Neural progenitor cell (in vitro differentiated cells): ENCODE measurements at regions not wholly inside any gene's neighbourhood (a gene's known extent, or its start where the extent isn't known, plus 50 kb on each side); places are given as distances from the start of the nearest gene placed in this dataset.

ENCODE experiments used
- DNase-seq: peaks from one replicate; pipeline ENCODE4 v3.0.0-alpha.2; 2016; ENCODE audit warnings: low spot score
- H2AFZ ChIP-seq: fragments of 200-600 bp; sonication (generic); replicated peaks from 2 replicates; pipeline ENCODE4 v1.6.1; 2016; ENCODE audit warnings: antibody characterized with exemption
- H3F3A ChIP-seq: fragments of 200-600 bp; sonication (generic); 2 replicates; pipeline ENCODE4 v1.6.1; 2016; ENCODE audit warnings: antibody characterized with exemption, low read depth
- H3K27ac ChIP-seq: fragments of 200-600 bp; sonication (generic); 2 replicates; pipeline ENCODE4 v1.5.1; 2016; ENCODE audit warnings: mild to moderate bottlenecking
- H3K27me3 ChIP-seq: fragments of 200-600 bp; sonication (generic); 2 replicates; pipeline ENCODE4 v1.6.1; 2016; ENCODE audit warnings: mild to moderate bottlenecking, moderate library complexity
- H3K36me3 ChIP-seq: fragments of 200-600 bp; sonication (generic); 2 replicates; pipeline ENCODE4 v1.5.1; 2016
- H3K4me1 ChIP-seq: fragments of 200-600 bp; sonication (generic); 2 replicates; pipeline ENCODE4 v1.6.1; 2016; ENCODE audit warnings: mixed run types
- H3K4me2 ChIP-seq: fragments of 200-600 bp; sonication (generic); 2 replicates; pipeline ENCODE4 v1.6.1; 2016
- H3K4me3 ChIP-seq: fragments of 200-600 bp; sonication (generic); 2 replicates; pipeline ENCODE4 v1.5.1; 2016
- H3K79me2 ChIP-seq: fragments of 200-600 bp; sonication (generic); 2 replicates; pipeline ENCODE4 v1.6.1; 2016; ENCODE audit warnings: low read depth
- H3K9ac ChIP-seq: fragments of 200-600 bp; sonication (generic); 2 replicates; pipeline ENCODE4 v1.6.1; 2016
- H3K9me3 ChIP-seq: fragments of 200-600 bp; sonication (generic); 2 replicates; pipeline ENCODE4 v1.5.1; 2016; ENCODE audit warnings: low read depth
- H4K20me1 ChIP-seq: fragments of 200-600 bp; sonication (generic); 2 replicates; pipeline ENCODE4 v1.6.1; 2016; ENCODE audit warnings: low read depth
- H3K27ac Mint-ChIP-seq: 3 replicates; pipeline ENCODE4 v1.8.0; 2021; ENCODE audit warnings: mixed read lengths
- H3K27me3 Mint-ChIP-seq: 2 replicates; pipeline ENCODE4 v1.8.0; 2022; ENCODE audit warnings: low read depth, mild to moderate bottlenecking, inconsistent platforms, moderate library complexity, mixed read lengths; ENCODE audit not compliant: insufficient read depth
- H3K36me3 Mint-ChIP-seq: 3 replicates; pipeline ENCODE4 v1.8.0; 2021; ENCODE audit warnings: mixed read lengths
- H3K4me1 Mint-ChIP-seq: 3 replicates; pipeline ENCODE4 v1.8.0; 2021; ENCODE audit warnings: mixed read lengths
- H3K4me3 Mint-ChIP-seq: 3 replicates; pipeline ENCODE4 v1.8.0; 2021; ENCODE audit warnings: mild to moderate bottlenecking, moderate library complexity, mixed read lengths
- H3K9me3 Mint-ChIP-seq: 3 replicates; pipeline ENCODE4 v1.8.0; 2020; ENCODE audit warnings: mixed read lengths
- EZH2 ChIP-seq: fragments of 200-600 bp; sonication (generic); IDR thresholded peaks from 2 replicates; pipeline ENCODE4 v1.6.1; 2017; ENCODE audit warnings: antibody characterized with exemption, mild to moderate bottlenecking, moderate library complexity
- EZH2phosphoT487 ChIP-seq: fragments of 200-600 bp; sonication (generic); IDR thresholded peaks from 2 replicates; pipeline ENCODE4 v1.6.1; 2017; ENCODE audit warnings: antibody characterized with exemption
- TF ChIP-seq, protein P1 (sequence below): fragments of 200-600 bp; sonication (generic); IDR thresholded peaks from 2 replicates; pipeline ENCODE4 v1.5.1; 2017; ENCODE audit warnings: antibody characterized with exemption, mild to moderate bottlenecking

DNA sequence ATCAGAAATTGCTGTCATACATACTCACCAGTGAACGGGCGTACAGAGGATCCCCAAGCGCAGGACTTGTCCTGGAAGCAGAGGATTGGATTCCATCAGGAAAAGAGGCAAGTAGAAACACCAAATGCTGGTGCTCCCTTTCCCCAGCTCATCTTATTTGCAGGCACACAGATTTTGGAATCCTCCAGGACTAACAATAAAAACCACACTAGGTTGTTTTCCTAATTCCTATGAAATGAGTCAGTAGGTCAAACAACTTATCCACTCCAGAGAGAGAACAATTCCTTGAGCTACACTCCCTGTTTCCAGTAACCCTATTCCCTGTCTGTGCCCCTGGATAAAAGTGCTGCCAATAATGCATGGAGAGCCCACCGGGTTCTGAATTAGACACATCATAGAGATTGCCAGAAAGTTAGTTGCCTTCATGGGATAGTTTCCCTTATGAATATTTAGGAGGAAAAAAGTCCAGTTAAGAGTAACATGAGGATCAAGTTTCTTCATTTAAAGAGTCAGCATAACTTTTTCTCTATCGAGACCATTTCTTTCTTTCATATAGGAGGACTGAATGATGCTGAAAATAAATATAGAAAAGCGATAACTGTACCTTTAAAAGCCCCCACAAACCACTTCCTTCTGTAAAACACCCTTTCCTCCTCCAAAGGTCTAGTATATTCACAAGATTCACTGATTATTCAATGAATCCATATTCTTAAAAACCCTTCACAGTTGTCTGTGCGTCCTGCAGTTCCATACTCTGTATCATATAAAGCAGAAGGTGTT lies 178.3 kb upstream of the KLF14 start:
- H3K4me3 ChIP-seq: no peak overlapping the region
- no peaks in the 10 kb centered on the region for H4K20me1 ChIP-seq
- H3K9me3 ChIP-seq: no peaks in the 10 kb centered on the region
- H3K9me3 Mint-ChIP-seq: no peaks in the 10 kb centered on the region
- no peak overlapping the region for H3K4me3 Mint-ChIP-seq
- peaks cover 27% of the 10 kb centered on the region for H3K4me1 ChIP-seq
- TF ChIP-seq EZH2phosphoT487 (no peak), EZH2 (no peak)
- TF ChIP-seq, protein P1, sequence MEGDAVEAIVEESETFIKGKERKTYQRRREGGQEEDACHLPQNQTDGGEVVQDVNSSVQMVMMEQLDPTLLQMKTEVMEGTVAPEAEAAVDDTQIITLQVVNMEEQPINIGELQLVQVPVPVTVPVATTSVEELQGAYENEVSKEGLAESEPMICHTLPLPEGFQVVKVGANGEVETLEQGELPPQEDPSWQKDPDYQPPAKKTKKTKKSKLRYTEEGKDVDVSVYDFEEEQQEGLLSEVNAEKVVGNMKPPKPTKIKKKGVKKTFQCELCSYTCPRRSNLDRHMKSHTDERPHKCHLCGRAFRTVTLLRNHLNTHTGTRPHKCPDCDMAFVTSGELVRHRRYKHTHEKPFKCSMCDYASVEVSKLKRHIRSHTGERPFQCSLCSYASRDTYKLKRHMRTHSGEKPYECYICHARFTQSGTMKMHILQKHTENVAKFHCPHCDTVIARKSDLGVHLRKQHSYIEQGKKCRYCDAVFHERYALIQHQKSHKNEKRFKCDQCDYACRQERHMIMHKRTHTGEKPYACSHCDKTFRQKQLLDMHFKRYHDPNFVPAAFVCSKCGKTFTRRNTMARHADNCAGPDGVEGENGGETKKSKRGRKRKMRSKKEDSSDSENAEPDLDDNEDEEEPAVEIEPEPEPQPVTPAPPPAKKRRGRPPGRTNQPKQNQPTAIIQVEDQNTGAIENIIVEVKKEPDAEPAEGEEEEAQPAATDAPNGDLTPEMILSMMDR: no peak
- H3K36me3 Mint-ChIP-seq: no peaks in the 10 kb centered on the region
- H3K79me2 ChIP-seq: no peaks in the 10 kb centered on the region
- DNase-seq: no peak
- peaks cover 43% of the 10 kb centered on the region for H3K4me1 Mint-ChIP-seq
- peaks cover 31% of the 10 kb centered on the region for H3K27me3 Mint-ChIP-seq
- no peak overlapping the region for H2AFZ ChIP-seq
- peaks cover 46% of the 10 kb centered on the region for H3K27me3 ChIP-seq
- no peaks in the 10 kb centered on the region for H3F3A ChIP-seq
- H3K9ac ChIP-seq: no peak overlapping the region
- H3K27ac ChIP-seq: no peak overlapping the region
- H3K4me2 ChIP-seq: no peak overlapping the region
- no peak overlapping the region for H3K27ac Mint-ChIP-seq
- no peaks in the 10 kb centered on the region for H3K36me3 ChIP-seq

DNA sequence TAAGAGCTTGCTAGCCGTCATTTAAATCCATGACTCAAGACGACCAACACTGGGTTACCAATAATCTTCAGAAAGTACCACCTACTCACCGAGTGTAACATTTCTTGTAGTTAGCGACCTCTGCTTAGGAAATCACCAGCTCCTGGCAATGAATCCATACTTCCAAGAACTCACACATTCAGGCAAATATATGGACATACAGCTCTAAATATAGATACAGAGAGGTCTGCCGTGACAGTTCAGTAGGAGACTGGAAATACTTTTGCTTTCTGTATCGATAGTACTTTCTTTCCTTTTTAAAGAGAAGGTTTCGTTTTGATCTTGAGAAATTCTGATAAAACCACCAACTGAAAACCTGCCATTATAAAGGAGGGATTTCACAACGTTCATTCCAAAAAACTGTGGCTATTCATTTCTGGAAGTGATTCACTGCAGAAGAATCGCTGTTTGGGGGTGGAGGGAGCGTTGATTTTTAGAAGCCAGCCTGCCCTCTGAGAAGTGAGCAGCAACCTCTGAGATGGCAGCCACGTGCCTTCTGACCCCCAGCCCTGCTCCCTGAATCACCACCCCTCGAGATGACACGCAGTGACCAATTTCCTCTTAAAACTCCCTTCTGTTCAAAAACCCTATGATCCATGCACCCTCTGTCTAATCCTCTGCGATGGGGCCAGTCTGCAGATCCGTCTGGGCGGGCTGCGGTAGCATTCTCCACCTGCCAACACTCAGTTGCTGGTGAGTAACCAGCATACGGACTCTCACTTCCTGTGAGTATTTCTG lies 179.0 kb upstream of the KLF14 start:
- Histone ChIP-seq H3K4me3 (no peak overlapping the region), H3K4me2 (peak overlapping the region; percentile 55), H2AFZ (no peak overlapping the region), H3K9ac (no peak overlapping the region), H3F3A (no peaks in the 10 kb centered on the region), H3K27me3 (peaks cover 46% of the 10 kb centered on the region), H3K27ac (no peak overlapping the region), H3K4me1 (peaks cover 27% of the 10 kb centered on the region), H3K9me3 (no peaks in the 10 kb centered on the region), H3K79me2 (no peaks in the 10 kb centered on the region), H3K36me3 (no peaks in the 10 kb centered on the region), H4K20me1 (no peaks in the 10 kb centered on the region)
- TF ChIP-seq, protein P1: no peak
- no peak for TF ChIP-seq EZH2
- TF ChIP-seq EZH2phosphoT487: no peak
- DNase-seq: peak; percentile 41
- Mint-ChIP-seq H3K9me3 (no peaks in the 10 kb centered on the region), H3K4me1 (peaks cover 43% of the 10 kb centered on the region), H3K36me3 (no peaks in the 10 kb centered on the region), H3K27ac (no peak overlapping the region), H3K4me3 (peak overlapping the region; percentile 72), H3K27me3 (peaks cover 29% of the 10 kb centered on the region)

DNA sequence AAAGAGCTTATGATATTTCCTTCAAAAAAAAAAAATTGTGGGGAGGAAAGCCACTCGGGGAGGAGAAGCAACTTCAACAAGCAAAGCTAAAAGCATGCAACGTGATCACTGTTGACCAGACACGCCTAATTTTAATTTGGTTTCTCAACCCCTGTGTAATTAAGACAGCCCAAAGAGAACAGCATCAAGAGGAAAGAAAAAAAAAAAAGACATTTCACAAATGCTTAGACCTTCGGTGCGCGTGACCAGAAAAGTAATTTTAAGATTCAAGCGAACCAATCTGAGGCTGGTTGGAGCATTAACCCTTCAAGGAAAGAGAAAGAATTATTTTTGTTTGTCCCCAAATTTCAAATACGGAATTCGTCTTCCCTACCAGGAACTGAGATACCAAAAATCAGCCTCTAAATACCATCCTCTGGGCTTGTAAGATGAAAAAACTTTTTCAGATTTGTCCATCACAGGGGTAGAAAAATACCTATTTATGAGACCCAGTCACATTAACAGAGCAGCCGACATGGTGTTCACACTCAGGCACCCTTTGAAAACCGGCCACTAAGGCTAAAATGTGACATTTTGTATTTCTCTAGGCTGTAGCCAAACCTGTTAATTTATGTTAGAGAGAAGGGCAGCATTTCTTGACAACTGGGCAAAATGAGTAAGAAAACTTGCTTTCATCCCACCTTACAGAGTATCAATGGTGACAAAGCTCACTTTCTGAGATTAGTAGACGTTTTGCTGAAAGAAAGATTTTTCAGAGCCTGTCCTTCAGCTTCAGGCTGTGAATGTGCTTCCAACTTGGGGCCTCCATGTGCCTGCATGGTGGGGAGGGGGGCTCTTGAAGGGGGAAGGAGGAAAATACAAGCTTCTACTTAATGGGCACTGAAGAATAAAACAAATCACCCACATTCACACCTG lies 179.9 kb upstream of the KLF14 start:
- Histone ChIP-seq H3K4me1 (peaks cover 27% of the 10 kb centered on the region), H3K9me3 (no peaks in the 10 kb centered on the region), H3K27me3 (peaks cover 46% of the 10 kb centered on the region), H4K20me1 (no peaks in the 10 kb centered on the region), H2AFZ (no peak overlapping the region), H3K27ac (no peak overlapping the region), H3K79me2 (no peaks in the 10 kb centered on the region), H3K9ac (no peak overlapping the region), H3K36me3 (no peaks in the 10 kb centered on the region), H3F3A (no peaks in the 10 kb centered on the region), H3K4me3 (no peak overlapping the region), H3K4me2 (peak overlapping the region; percentile 55)
- Mint-ChIP-seq H3K4me3 (peak overlapping the region; percentile 72), H3K27me3 (peaks cover 29% of the 10 kb centered on the region), H3K4me1 (peaks cover 39% of the 10 kb centered on the region), H3K36me3 (no peaks in the 10 kb centered on the region), H3K27ac (no peak overlapping the region), H3K9me3 (no peaks in the 10 kb centered on the region)
- no peak for DNase-seq
- TF ChIP-seq EZH2phosphoT487 (no peak), EZH2 (no peak)
- TF ChIP-seq, protein P1: no peak
